Erythroblast (primary cell): ENCODE measurements at regions not wholly inside any gene's neighbourhood (a gene's known extent, or its start where the extent isn't known, plus 50 kb on each side); places are given as distances from the start of the nearest gene placed in this dataset.

Experiments
- GATA1 ChIP-seq: IDR thresholded peaks from 2 replicates; pipeline ENCODE4 v1.6.1; 2011; ENCODE audit warnings: low read depth, mild to moderate bottlenecking, control low read depth, low read length, moderate library complexity
- POLR2A ChIP-seq: IDR thresholded peaks from 2 replicates; pipeline ENCODE4 v1.6.1; 2011; ENCODE audit warnings: mild to moderate bottlenecking, low read length

- TF ChIP-seq POLR2A (no peak), GATA1 (no peak)
Observed at GRCh38 chr11:110909336-110909735, 197.1 kb upstream of the ARHGAP20 start.
